AG10803 (cell line): ENCODE measurements at regions not wholly inside any gene's neighbourhood (a gene's known extent, or its start where the extent isn't known, plus 50 kb on each side); places are given as distances from the start of the nearest gene placed in this dataset.

ENCODE experiments used
- DNase-seq: peaks from one replicate; pipeline ENCODE4 v3.0.0; 2010; ENCODE audit warnings: low read depth
- H3K4me3 ChIP-seq: 2 replicates; pipeline ENCODE4 v1.5.1; 2011; ENCODE audit warnings: mild to moderate bottlenecking, low read length, control low read depth
- TF ChIP-seq, protein P1 (sequence below): conservative IDR thresholded peaks from 2 replicates; pipeline ENCODE4 v1.5.1; 2011; ENCODE audit warnings: mild to moderate bottlenecking, low read length, control low read depth, inconsistent platforms

DNA sequence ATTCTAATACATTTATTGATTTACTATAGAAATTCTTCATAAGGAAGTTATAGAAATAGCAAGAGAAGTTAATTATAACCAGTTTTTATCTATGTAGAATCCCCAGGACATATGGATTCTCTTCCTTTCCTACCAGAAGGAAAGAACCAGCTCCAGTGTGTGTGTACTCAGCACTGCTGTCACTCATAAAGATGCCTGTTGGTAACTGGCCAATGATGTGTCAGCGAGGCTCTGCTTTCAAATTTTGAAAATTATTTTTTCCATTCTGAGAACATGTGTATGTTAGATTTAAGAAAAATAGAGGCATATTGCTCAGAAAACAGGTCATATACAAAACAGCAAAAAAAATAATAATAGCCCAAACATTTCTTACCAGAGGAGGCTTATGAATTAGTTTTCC, 814.8 kb upstream of the IGFBP7 start:
- no peak for DNase-seq
- H3K4me3 ChIP-seq, result no peak overlapping the region

DNA sequence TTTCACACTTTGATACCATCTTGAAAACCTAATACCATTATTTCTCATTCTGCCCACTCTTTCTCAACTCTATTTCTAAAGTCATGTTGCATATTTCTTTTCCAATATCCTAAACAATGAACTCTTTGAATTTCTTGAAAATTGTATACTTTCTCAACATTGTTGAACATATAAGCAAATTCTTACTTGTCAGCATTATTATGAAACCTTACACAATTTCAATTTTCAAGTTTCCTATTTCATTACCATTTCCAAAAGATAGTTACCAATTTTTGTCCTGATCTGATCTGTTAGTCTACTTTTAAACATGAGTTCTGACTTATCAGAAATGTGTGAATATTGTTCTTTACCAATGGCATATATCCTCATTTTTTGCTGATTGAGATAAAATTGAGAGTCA, 806.3 kb upstream of the IGFBP7 start:
- TF ChIP-seq, protein P1, sequence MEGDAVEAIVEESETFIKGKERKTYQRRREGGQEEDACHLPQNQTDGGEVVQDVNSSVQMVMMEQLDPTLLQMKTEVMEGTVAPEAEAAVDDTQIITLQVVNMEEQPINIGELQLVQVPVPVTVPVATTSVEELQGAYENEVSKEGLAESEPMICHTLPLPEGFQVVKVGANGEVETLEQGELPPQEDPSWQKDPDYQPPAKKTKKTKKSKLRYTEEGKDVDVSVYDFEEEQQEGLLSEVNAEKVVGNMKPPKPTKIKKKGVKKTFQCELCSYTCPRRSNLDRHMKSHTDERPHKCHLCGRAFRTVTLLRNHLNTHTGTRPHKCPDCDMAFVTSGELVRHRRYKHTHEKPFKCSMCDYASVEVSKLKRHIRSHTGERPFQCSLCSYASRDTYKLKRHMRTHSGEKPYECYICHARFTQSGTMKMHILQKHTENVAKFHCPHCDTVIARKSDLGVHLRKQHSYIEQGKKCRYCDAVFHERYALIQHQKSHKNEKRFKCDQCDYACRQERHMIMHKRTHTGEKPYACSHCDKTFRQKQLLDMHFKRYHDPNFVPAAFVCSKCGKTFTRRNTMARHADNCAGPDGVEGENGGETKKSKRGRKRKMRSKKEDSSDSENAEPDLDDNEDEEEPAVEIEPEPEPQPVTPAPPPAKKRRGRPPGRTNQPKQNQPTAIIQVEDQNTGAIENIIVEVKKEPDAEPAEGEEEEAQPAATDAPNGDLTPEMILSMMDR, result no peak
- no peak for DNase-seq
- no peak overlapping the region for H3K4me3 ChIP-seq

More for the DNA sequence above, 814.8 kb upstream of the IGFBP7 start:
- TF ChIP-seq, protein P1, result no peak

DNA sequence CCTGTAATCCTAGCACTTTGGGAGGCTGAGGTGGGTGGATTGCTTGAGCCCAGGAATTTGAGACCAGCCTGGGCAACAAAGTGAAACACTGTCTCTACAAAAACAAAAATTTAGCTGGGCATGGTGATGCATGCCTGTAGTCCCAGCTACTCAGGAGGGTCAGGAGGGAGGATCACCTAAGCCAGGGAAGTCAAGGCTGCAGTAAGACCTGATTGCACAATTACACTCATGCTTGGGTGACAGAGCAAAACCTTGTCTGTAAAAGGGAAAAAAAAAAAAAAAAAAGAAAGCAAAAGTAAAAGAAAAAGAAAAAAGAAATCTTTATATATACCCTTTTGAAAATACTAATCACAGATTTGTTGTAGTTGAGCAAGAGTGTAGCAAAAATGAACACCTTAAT, 801.0 kb upstream of the IGFBP7 start:
- no peak for DNase-seq
- H3K4me3 ChIP-seq, result no peak overlapping the region
- TF ChIP-seq, protein P1, result no peak

DNA sequence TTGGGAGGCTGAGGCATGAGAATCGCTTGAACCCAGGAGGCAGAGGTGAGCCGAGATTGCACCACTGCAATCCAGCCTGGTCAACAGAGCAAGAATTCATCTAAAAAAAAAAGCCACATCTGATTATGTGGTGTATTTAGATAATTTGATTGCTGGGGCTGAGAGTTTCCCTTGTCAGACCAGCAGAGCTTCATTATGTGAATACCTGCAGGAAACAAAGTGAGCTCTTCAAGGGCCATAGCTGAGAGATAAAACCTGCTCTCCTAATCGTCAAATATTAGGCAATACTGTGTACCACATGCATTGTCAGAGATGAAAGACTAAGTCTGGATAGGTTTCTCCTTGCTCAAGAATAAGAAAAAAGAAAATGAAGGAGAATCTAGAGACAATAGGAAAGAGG, 800.0 kb upstream of the IGFBP7 start:
- no peak overlapping the region for H3K4me3 ChIP-seq
- TF ChIP-seq, protein P1, result no peak
- DNase-seq, result no peak

DNA sequence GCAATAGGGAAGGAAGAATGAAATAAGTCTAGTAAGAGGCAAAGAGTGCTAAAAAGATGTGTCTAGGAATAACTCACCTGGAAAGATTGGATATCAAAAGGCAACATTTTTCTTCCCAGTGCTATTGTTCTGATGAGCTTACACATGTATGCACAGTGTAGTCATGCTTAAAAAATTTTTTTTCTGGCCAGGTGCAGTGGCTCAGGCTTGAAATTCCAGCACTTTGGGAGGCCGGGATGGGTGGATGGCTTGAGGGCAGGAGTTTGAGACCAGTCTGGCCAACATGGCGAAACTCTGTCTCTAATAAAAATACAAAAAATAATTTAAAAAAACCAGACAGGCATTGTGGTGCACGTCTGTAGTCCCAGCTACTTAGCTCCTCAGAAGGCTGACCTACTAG, 795.8 kb upstream of the IGFBP7 start:
- H3K4me3 ChIP-seq, result no peak overlapping the region
- DNase-seq, result no peak
- TF ChIP-seq, protein P1, result no peak

DNA sequence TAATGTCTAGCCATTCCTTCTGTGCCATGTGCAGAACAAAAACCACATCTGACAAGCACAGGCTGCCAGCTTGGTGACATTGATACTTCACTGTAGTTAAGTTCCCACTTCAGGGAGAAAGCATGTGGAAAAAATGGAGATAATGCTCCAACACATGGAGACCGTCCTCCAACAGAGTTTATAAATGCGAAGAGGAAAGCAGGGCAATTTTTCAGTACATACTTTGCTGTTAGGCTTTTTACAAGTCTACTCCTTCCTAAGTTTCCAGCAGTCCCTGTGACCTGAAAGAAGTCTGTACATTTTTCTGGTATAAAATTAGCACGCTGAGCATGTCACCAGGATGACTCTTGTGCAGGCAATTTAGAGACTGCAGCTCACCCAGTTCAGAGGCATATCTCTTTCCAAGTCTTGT, 766.9 kb upstream of the IGFBP7 start:
- no peak overlapping the region for H3K4me3 ChIP-seq
- TF ChIP-seq, protein P1, result no peak
- no peak for DNase-seq

DNA sequence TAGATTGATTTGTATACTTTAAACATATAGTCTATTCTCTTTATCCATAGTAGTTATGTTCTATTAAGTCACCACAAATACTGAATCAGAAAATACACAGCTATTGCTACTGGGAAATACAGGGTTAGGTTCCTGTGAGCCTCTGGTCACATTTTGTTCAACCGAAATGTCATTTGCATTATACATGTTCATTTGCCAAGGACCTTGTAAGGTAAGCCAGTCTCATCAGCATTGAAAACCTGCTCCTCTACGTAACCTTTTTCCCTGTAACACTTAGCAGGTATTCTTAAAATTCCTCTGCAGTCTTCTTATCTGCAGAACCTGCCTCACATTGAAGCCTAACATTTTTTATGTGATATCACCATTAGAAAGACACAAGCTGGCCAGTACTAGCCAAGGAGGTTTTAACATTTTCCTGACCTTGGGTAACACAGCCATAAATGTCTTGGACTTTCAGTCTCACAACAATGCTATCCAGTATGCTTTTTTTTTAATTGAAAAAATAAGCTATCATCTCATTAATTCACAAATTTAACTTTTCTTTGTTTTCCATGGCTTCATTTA, 765.7 kb upstream of the IGFBP7 start:
- H3K4me3 ChIP-seq, result no peak overlapping the region
- DNase-seq, result no peak
- TF ChIP-seq, protein P1, result no peak
